GM18499 (cell line): ENCODE measurements at regions not wholly inside any gene's neighbourhood (a gene's known extent, or its start where the extent isn't known, plus 50 kb on each side); places are given as distances from the start of the nearest gene placed in this dataset.
"Not testable (repeated sequence)": the region's sequence is repeated elsewhere in the genome, so short reads cannot be mapped to it uniquely, and the experiment has no call there.

Experiments
- ATAC-seq: cut with Tn5 transposase; IDR thresholded peaks from one replicate; pipeline ENCODE4 v1.9.1; 2021; ENCODE audit warnings: moderate number of reproducible peaks; ENCODE audit not compliant: insufficient read depth, unreplicated experiment

DNA sequence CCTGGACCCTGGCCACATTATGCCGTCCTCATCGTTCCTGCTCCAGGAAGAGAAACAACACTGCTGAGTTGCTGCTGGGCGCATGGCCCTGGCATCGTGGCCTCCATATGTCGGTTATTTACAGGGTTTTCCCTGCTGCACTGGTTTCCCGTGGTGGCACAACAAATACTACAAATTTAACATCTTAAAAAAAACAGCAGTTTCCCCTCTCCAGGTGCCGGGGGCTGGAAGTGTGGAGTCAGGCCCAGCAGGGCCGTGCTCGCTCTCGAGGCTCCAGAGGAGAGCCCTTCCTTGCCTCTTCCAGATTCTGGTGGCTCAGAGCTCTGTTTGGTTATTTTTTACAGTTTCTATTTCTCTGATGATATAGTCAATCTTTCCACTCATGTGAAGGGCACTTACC is 777.8 kb upstream of the TPTE start:
- not testable (repeated sequence) for ATAC-seq

GRCh38 chr21:9744166-9744565 is 777.2 kb upstream of the TPTE start:
- not testable (repeated sequence) for ATAC-seq

- ATAC-seq = not testable (repeated sequence)
Measured at GRCh38 chr21:9744593-9744992, 776.8 kb upstream of the TPTE start.

- not testable (repeated sequence) for ATAC-seq
Measured at GRCh38 chr21:9745457-9746108, 775.8 kb upstream of the TPTE start.

DNA sequence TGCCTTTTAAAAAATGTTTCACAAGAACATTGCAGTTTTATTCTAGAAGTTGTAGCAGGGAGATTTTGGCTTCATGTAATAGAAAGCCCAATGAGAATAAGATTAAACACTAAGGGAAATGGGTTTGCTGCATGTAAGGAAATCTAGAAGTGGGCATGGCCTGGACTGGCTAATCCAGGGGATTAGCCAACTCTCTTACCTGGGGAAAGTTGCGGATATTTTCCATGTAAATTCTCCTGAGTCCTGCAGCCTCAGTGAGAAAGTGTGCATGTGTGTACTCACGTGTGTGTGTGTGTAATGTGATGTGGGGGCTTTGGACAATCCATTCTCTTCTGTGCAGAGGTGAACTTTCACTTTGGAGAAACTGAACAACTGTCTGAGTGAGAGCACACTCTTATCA is 775.1 kb upstream of the TPTE start:
- not testable (repeated sequence) for ATAC-seq

DNA sequence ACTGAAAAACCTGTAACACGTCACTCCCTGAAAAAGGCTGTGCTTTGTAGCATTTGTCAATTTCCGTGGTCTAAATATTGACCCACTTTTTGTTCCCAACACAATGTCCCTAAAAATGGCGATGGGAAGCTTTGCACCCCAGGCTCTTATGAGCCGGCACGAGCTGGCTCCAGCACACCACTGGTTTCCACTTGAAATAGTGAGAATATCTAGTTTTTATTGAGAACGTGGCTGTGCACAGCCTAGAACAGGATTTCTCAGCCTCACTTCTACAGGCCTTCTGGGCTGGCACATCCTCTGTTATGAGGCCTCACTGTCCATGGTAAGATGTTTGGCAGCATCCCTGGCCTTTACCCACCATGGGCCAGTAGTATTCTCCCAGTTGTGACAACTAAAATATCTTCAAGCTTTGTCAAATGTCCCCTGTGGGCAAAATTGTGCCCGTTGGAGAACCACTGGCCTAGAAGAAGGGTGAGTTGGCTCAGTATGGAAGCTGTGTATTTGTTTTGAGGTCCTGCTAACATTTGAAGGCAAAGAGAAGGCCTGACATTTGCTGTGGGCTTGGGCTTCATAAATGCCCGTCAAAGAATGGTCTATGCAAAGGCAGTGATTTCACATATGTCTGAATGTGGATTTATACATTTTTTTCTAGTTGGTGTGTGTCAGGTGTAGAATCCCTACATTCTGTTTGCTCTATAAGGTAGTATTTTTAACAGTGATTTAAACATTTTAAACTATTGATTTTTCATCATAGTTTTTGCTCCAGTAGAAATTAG is 774.4 kb upstream of the TPTE start:
- not testable (repeated sequence) for ATAC-seq

GRCh38 chr21:9747870-9748269 is 773.5 kb upstream of the TPTE start:
- not testable (repeated sequence) for ATAC-seq

DNA sequence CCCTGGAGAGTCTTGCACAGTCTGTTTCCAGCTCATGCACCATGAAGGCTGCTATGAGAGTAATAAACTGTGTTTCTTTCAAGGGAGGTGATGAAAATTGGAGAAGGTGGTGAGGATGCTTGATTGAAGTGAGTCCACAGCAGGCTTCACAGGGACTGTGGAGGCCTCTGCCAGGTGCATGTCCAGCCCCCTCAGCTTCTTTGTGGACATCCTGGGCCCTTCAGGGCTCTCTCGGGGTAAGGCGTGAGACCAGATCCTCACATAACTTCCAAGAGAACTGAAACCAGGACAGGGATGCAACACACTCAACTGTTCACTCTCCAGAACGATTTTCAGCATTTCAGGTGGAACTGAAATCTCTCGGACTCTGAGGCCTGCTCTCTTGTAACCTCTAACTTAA is 772.9 kb upstream of the TPTE start:
- not testable (repeated sequence) for ATAC-seq

GRCh38 chr21:9749741-9750230 is 771.6 kb upstream of the TPTE start:
- not testable (repeated sequence) for ATAC-seq

GRCh38 chr21:9750341-9751086 is 770.9 kb upstream of the TPTE start:
- ATAC-seq = no peak

DNA sequence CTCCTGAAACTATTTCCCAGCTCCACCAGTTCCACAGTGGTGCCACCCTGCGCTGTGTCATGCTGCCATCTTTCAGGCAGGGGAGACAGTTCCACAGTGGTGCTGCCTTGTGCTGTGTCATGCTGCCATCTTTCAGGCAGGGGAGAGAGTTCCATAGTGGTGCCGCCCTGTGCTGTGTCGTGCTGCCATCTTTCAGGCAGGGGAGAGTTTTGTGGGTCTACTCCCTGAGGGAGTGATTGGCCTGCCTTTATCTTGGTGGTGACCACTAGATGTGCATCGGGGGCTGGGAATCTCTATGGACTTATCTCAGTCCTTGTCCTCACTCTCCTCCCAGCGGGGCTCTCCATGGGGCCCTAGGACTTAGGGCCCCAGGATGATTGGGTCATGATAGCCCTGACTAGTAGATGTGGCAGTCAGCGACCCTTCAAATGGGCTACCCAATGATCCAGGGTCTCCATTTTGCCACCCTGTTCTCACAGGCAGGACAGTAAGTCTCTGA is 770.2 kb upstream of the TPTE start:
- ATAC-seq = not testable (repeated sequence)

DNA sequence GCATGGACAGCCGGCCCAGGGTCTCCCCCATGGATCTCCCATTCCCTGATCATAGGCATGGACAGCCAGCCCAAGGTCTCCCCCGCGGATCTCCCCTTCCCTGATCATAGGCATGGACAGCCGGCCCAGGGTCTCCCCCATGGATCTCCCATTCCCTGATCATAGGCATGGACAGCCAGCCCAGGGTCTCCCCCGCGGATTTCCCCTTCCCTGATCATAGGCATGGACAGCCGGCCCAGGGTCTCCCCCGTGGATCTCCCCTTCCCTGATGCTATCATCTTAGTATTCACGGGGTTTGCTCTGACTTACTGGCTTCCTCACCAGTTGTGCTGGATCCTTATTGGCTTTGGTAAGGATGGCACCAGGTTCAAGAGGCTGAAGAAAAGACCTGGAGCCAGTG is 769.4 kb upstream of the TPTE start:
- ATAC-seq = not testable (repeated sequence)

- ATAC-seq = not testable (repeated sequence)
Measured at GRCh38 chr21:9753441-9753840, 767.9 kb upstream of the TPTE start.

- ATAC-seq = no peak
Measured at GRCh38 chr21:9753943-9754342, 767.4 kb upstream of the TPTE start.

GRCh38 chr21:9754434-9754833 is 766.9 kb upstream of the TPTE start:
- ATAC-seq = not testable (repeated sequence)

GRCh38 chr21:9755611-9756010 is 765.8 kb upstream of the TPTE start:
- no peak for ATAC-seq

GRCh38 chr21:9756677-9757076 is 764.7 kb upstream of the TPTE start:
- no peak for ATAC-seq

- not testable (repeated sequence) for ATAC-seq
Measured at GRCh38 chr21:9757118-9757517, 764.3 kb upstream of the TPTE start.

DNA sequence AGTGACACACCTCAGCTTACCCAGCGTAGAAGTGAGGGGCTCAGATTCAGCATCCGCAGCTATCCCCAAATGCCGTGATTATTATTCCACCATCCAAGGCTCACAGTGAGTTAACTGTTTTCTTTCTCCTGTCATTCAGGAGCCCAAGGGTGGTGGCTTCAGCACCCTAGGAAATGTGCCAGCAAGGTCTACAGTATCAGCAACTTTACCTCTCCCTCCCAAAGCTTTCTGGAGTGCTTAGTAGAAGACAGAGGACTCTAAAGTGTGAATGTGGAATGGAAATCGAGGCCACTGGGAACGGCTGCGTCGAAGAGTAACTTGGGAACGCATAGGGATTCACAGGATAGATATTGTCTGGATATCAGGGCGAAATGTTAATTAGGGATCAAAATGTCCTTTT is 763.8 kb upstream of the TPTE start:
- not testable (repeated sequence) for ATAC-seq

- ATAC-seq = no peak
Measured at GRCh38 chr21:9758141-9758540, 763.2 kb upstream of the TPTE start.

DNA sequence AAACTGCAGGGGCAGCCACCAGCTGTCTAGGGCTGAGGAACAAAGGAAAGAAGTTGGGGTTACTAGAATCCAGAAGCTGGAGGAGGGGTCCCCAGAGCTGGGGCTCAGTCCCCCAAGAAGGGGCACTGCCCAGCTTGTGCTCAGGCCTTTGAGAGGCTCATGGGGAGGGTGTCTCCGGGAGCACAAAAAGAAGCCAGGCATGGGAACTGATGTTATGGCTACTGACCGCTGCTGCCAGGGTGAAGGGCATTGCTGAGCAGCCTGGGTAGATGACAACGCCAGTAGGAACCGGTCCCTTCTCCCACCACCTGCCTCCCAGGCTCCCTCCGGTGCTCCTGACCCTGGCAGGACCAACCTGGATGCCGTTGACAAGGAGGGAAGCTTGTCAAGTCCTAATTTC is 762.5 kb upstream of the TPTE start:
- ATAC-seq = no peak
